HepG2 (cell line): ENCODE measurements at regions not wholly inside any gene's neighbourhood (a gene's known extent, or its start where the extent isn't known, plus 50 kb on each side); places are given as distances from the start of the nearest gene placed in this dataset.

Source experiments
- ATF2 ChIP-seq: sonication (generic); formaldehyde crosslinking; IDR thresholded peaks from 2 replicates; pipeline ENCODE4 v1.4.0; 2020; ENCODE audit warnings: missing genetic modification reagents
- BCL6 ChIP-seq: IDR thresholded peaks from 2 replicates; pipeline ENCODE4 v1.6.1; 2016; ENCODE audit warnings: missing genetic modification reagents, missing compliant biosample characterization
- BORCS8-MEF2B ChIP-seq: sonication (generic); formaldehyde crosslinking; IDR thresholded peaks from 2 replicates; pipeline ENCODE4 v1.8.0; 2022; ENCODE audit warnings: mild to moderate bottlenecking, missing genetic modification reagents
- CBFB ChIP-seq: sonication (generic); formaldehyde crosslinking; IDR thresholded peaks from 2 replicates; pipeline ENCODE4 v1.4.0; 2020; ENCODE audit warnings: missing genetic modification reagents
- DPF2 ChIP-seq: sonication (generic); formaldehyde crosslinking; IDR thresholded peaks from 2 replicates; pipeline ENCODE4 v1.4.0; 2020; ENCODE audit warnings: mild to moderate bottlenecking, low read depth, missing genetic modification reagents, borderline replicate concordance
- JUN ChIP-seq: sonication (generic); formaldehyde crosslinking; IDR thresholded peaks from 2 replicates; pipeline ENCODE4 v1.4.0; 2020; ENCODE audit warnings: mild to moderate bottlenecking, missing genetic modification reagents
- KAT7 ChIP-seq: IDR thresholded peaks from 2 replicates; pipeline ENCODE4 v1.6.1; 2018; ENCODE audit warnings: borderline replicate concordance, missing compliant biosample characterization
- KDM1A ChIP-seq: IDR thresholded peaks from 2 replicates; pipeline ENCODE4 v1.6.1; 2016; ENCODE audit warnings: missing compliant biosample characterization
- MED1 ChIP-seq: sonication (generic); formaldehyde crosslinking; IDR thresholded peaks from 2 replicates; pipeline ENCODE4 v1.4.0; 2020; ENCODE audit warnings: missing genetic modification reagents
- REPIN1 ChIP-seq: sonication (generic); formaldehyde crosslinking; IDR thresholded peaks from 2 replicates; pipeline ENCODE4 v1.8.0; 2022; ENCODE audit warnings: missing genetic modification reagents, low read depth, mild to moderate bottlenecking, borderline replicate concordance
- SAP130 ChIP-seq: IDR thresholded peaks from 2 replicates; pipeline ENCODE4 v1.6.1; 2016; ENCODE audit warnings: low read depth
- SMC3 ChIP-seq: IDR thresholded peaks from 2 replicates; pipeline ENCODE4 v1.6.1; 2011; ENCODE audit warnings: low read length, improper control_type of control experiment
- SPEN ChIP-seq: sonication (generic); formaldehyde crosslinking; IDR thresholded peaks from 2 replicates; pipeline ENCODE4 v1.5.1; 2020; ENCODE audit warnings: low read depth, mild to moderate bottlenecking, missing genetic modification reagents
- TBX3 ChIP-seq: fragments of 450-650 bp; IDR thresholded peaks from 2 replicates; pipeline ENCODE4 v1.6.1; 2017; ENCODE audit warnings: antibody characterized with exemption, mild to moderate bottlenecking, inconsistent platforms, borderline replicate concordance
- TGIF2 ChIP-seq: IDR thresholded peaks from 2 replicates; pipeline ENCODE4 v1.6.1; 2016; ENCODE audit warnings: control low read depth, missing compliant biosample characterization
- ZBTB7A ChIP-seq: sonication (generic); formaldehyde crosslinking; IDR thresholded peaks from 2 replicates; pipeline ENCODE4 v1.8.0; 2022; ENCODE audit warnings: mild to moderate bottlenecking, missing genetic modification reagents
- ZMYM3 ChIP-seq: sonication (generic); formaldehyde crosslinking; IDR thresholded peaks from 2 replicates; pipeline ENCODE4 v1.5.1; 2020; ENCODE audit warnings: mild to moderate bottlenecking, missing genetic modification reagents
- ZNF317 ChIP-seq: sonication (generic); formaldehyde crosslinking; IDR thresholded peaks from 2 replicates; pipeline ENCODE4 v1.5.0; 2020; ENCODE audit warnings: mild to moderate bottlenecking, missing genetic modification reagents
- ZNF605 ChIP-seq: sonication (generic); formaldehyde crosslinking; IDR thresholded peaks from 2 replicates; pipeline ENCODE4 v1.8.0; 2022; ENCODE audit warnings: mild to moderate bottlenecking, missing genetic modification reagents
- ZNF616 ChIP-seq: sonication (generic); formaldehyde crosslinking; IDR thresholded peaks from 2 replicates; pipeline ENCODE4 v1.5.0; 2020; ENCODE audit warnings: low read depth, mild to moderate bottlenecking, missing genetic modification reagents
- ZNF644 ChIP-seq: IDR thresholded peaks from 2 replicates; pipeline ENCODE4 v1.6.1; 2016; ENCODE audit warnings: low read depth
- ZNF652 ChIP-seq: IDR thresholded peaks from 2 replicates; pipeline ENCODE4 v1.6.1; 2016; ENCODE audit warnings: low read depth, borderline replicate concordance
- TF ChIP-seq, protein P1 (sequence below): sonication (generic); formaldehyde crosslinking; IDR thresholded peaks from 2 replicates; pipeline ENCODE4 v1.4.0; 2020; ENCODE audit warnings: missing genetic modification reagents, borderline replicate concordance
- TF ChIP-seq, protein P2 (sequence below): sonication (generic); formaldehyde crosslinking; IDR thresholded peaks from 2 replicates; pipeline ENCODE4 v1.4.0; 2020; ENCODE audit warnings: low read depth, missing genetic modification reagents

DNA sequence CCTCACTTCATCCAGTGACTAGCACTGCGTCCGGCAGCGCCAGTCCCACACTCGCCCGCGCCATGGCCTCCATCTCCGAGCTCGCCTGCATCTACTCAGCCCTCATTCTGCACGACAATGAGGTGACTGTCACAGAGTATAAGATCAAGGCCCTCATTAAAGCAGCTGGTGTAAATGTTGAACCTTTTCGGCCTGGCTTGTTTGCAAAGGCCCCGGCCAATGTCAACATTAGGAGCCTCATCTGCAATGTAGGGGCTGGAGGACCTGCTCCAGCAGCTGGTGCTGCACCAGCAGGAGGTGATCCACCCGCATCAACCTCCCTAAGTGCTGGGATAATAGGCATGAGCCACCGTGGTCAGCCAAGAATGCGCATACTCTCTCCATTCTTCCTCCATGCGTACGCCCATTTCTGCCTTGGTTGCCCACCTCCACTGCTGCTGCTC lies 59.9 kb downstream of the IRF2BPL start (continued):
- TF ChIP-seq ZNF616 (CRISPR knock-in tag): no peak
- TF ChIP-seq TBX3: peak; percentile 87
- 0 out of 2 replicates have a peak, but pooled peaks have one; percentile 30 for TF ChIP-seq ZBTB7A (CRISPR knock-in tag)
- TF ChIP-seq ZNF317: no peak
- peak; percentile 88 for TF ChIP-seq ZMYM3 (CRISPR knock-in tag)
- TF ChIP-seq DPF2: peak; percentile 66; the same call in 1 of the 2 replicates
- TF ChIP-seq BORCS8-MEF2B: peak; percentile 63; the same call in 1 of the 2 replicates
- 0 out of 2 replicates have a peak, but pooled peaks have one; percentile 54 for TF ChIP-seq TGIF2 (CRISPR knock-in tag)
- peak; percentile 56; the same call in 1 of the 2 replicates for TF ChIP-seq CBFB (CRISPR knock-in tag)
- 0 out of 2 replicates have a peak, but pooled peaks have one; percentile 31 for TF ChIP-seq SMC3
- peak; percentile 23; the same call in 1 of the 2 replicates for TF ChIP-seq SPEN
- peak; percentile 65; the same call in 1 of the 2 replicates for TF ChIP-seq BCL6 (CRISPR knock-in tag)
- peak; percentile 52; the same call in 1 of the 2 replicates for TF ChIP-seq REPIN1
- TF ChIP-seq KDM1A (CRISPR knock-in tag): peak; percentile 47; the same call in 1 of the 2 replicates
- peak; percentile 75 for TF ChIP-seq ATF2 (CRISPR knock-in tag)
- TF ChIP-seq SAP130 (CRISPR knock-in tag): peak; percentile 84
- TF ChIP-seq ZNF605 (CRISPR knock-in tag): peak; percentile 33; the same call in 1 of the 2 replicates
- TF ChIP-seq, protein P1, sequence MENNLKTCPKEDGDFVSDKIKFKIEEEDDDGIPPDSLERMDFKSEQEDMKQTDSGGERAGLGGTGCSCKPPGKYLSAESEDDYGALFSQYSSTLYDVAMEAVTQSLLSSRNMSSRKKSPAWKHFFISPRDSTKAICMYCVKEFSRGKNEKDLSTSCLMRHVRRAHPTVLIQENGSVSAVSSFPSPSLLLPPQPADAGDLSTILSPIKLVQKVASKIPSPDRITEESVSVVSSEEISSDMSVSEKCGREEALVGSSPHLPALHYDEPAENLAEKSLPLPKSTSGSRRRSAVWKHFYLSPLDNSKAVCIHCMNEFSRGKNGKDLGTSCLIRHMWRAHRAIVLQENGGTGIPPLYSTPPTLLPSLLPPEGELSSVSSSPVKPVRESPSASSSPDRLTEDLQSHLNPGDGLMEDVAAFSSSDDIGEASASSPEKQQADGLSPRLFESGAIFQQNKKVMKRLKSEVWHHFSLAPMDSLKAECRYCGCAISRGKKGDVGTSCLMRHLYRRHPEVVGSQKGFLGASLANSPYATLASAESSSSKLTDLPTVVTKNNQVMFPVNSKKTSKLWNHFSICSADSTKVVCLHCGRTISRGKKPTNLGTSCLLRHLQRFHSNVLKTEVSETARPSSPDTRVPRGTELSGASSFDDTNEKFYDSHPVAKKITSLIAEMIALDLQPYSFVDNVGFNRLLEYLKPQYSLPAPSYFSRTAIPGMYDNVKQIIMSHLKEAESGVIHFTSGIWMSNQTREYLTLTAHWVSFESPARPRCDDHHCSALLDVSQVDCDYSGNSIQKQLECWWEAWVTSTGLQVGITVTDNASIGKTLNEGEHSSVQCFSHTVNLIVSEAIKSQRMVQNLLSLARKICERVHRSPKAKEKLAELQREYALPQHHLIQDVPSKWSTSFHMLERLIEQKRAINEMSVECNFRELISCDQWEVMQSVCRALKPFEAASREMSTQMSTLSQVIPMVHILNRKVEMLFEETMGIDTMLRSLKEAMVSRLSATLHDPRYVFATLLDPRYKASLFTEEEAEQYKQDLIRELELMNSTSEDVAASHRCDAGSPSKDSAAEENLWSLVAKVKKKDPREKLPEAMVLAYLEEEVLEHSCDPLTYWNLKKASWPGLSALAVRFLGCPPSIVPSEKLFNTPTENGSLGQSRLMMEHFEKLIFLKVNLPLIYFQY (CRISPR knock-in tag): peak; percentile 53; the same call in 1 of the 2 replicates
- no peak for TF ChIP-seq JUN (CRISPR knock-in tag)
- TF ChIP-seq ZNF644 (CRISPR knock-in tag): peak; percentile 84
- TF ChIP-seq KAT7 (CRISPR knock-in tag): 0 out of 2 replicates have a peak, but pooled peaks have one; percentile 52
- peak; percentile 80 for TF ChIP-seq MED1 (CRISPR knock-in tag)
- peak; percentile 45; the same call in 1 of the 2 replicates for TF ChIP-seq ZNF652 (CRISPR knock-in tag)
- TF ChIP-seq, protein P2, sequence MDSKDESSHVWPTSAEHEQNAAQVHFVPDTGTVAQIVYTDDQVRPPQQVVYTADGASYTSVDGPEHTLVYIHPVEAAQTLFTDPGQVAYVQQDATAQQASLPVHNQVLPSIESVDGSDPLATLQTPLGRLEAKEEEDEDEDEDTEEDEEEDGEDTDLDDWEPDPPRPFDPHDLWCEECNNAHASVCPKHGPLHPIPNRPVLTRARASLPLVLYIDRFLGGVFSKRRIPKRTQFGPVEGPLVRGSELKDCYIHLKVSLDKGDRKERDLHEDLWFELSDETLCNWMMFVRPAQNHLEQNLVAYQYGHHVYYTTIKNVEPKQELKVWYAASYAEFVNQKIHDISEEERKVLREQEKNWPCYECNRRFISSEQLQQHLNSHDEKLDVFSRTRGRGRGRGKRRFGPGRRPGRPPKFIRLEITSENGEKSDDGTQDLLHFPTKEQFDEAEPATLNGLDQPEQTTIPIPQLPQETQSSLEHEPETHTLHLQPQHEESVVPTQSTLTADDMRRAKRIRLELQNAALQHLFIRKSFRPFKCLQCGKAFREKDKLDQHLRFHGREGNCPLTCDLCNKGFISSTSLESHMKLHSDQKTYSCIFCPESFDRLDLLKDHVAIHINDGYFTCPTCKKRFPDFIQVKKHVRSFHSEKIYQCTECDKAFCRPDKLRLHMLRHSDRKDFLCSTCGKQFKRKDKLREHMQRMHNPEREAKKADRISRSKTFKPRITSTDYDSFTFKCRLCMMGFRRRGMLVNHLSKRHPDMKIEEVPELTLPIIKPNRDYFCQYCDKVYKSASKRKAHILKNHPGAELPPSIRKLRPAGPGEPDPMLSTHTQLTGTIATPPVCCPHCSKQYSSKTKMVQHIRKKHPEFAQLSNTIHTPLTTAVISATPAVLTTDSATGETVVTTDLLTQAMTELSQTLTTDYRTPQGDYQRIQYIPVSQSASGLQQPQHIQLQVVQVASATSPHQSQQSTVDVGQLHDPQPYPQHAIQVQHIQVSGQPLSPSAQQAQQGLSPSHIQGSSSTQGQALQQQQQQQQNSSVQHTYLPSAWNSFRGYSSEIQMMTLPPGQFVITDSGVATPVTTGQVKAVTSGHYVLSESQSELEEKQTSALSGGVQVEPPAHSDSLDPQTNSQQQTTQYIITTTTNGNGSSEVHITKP: peak; percentile 66; the same call in 1 of the 2 replicates
